ENCODE measurements at regions not wholly inside any gene's neighbourhood (a gene's known extent, or its start where the extent isn't known, plus 50 kb on each side); places are given as distances from the start of the nearest gene placed in this dataset.

DNA sequence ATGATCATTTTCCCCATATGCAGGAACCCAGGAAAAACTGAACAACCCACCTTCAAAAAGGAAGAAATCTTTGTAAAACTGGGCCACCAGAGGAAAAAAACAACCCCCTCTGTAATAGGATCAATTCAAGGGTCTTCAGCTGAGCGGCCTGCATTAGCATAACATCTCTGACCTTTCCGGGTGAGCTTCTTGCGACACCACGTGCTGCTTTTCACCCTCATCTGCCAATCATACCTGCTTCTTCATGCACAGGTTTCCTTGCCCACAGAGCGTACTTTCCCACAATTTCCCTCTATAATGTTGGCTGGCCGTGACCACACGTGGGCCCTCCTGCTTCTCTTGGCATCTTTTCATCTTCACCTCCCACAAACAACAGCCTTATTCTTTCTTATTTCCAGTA, 284.3 kb upstream of the NEBL start:
- H3K4me1 Mint-ChIP-seq (ENCODE audit: low read depth): no peaks in the 10 kb centered on the region
- H3K27ac Mint-ChIP-seq: no peak overlapping the region
- H3K9me3 Mint-ChIP-seq: no peaks in the 10 kb centered on the region
- DNase-seq: no peak
- TF ChIP-seq, protein P1, sequence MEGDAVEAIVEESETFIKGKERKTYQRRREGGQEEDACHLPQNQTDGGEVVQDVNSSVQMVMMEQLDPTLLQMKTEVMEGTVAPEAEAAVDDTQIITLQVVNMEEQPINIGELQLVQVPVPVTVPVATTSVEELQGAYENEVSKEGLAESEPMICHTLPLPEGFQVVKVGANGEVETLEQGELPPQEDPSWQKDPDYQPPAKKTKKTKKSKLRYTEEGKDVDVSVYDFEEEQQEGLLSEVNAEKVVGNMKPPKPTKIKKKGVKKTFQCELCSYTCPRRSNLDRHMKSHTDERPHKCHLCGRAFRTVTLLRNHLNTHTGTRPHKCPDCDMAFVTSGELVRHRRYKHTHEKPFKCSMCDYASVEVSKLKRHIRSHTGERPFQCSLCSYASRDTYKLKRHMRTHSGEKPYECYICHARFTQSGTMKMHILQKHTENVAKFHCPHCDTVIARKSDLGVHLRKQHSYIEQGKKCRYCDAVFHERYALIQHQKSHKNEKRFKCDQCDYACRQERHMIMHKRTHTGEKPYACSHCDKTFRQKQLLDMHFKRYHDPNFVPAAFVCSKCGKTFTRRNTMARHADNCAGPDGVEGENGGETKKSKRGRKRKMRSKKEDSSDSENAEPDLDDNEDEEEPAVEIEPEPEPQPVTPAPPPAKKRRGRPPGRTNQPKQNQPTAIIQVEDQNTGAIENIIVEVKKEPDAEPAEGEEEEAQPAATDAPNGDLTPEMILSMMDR (IDR thresholded peaks at IDR 0.05): no peak
- H3K4me3 Mint-ChIP-seq: no peak overlapping the region
- H3K27me3 Mint-ChIP-seq (ENCODE audit: insufficient read depth): peaks cover 7% of the 10 kb centered on the region
- H3K36me3 Mint-ChIP-seq (ENCODE audit: low read depth): no peaks in the 10 kb centered on the region

DNA sequence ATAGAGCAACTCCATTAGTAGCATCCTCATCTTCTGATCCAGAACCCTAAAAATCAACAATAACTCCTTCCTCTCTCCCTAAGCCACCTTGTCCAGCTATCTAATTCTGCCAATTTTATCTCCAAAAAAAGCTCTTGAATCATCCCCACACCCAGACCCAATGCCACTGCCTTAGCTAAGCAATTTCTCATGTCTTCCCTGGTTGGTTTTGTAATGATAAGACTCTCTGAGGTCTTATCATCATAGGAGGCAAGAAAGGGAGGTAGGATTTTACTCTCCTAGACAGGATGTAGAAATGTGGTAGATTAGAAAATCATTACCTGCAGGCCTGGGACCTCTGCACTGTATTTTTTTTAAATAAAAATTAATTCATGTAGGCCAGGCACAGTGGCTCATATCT, 283.5 kb upstream of the NEBL start:
- no peak overlapping the region for H3K4me3 Mint-ChIP-seq
- TF ChIP-seq, protein P1 (IDR thresholded peaks at IDR 0.05): no peak
- H3K4me1 Mint-ChIP-seq (ENCODE audit: low read depth): no peaks in the 10 kb centered on the region
- DNase-seq: no peak
- H3K27me3 Mint-ChIP-seq (ENCODE audit: insufficient read depth): peaks cover 9% of the 10 kb centered on the region
- H3K36me3 Mint-ChIP-seq (ENCODE audit: low read depth): no peaks in the 10 kb centered on the region
- no peaks in the 10 kb centered on the region for H3K9me3 Mint-ChIP-seq
- no peak overlapping the region for H3K27ac Mint-ChIP-seq

DNA sequence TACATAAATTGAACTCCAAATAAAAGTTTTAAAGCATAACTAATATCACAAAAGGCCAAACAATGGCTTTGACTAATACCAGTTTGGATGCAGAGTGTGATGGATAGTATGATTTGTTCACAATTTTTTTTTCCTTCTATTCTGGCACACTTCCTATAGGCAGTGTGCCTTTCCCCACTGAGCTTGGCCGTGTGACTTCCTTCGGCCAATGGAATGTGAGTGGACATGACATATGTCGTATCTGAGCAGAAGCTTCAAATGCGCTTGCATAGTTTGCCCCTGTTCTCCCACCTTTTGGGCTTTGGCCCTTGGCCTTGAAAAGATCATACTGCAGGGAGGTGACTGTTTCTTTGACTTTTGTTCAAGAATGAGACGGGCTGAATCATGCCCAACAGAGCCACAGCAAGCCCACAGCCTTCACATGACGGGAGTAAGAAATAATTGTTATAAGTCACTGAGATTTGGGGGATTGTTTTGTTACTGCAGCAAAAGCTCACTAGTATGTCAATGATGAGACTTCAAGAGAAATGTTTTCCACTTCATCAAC, 279.9 kb upstream of the NEBL start:
- Mint-ChIP-seq H3K4me1 (ENCODE audit: low read depth) (no peaks in the 10 kb centered on the region), H3K36me3 (ENCODE audit: low read depth) (no peaks in the 10 kb centered on the region), H3K27ac (no peak overlapping the region), H3K4me3 (no peak overlapping the region), H3K27me3 (ENCODE audit: insufficient read depth) (peaks cover 21% of the 10 kb centered on the region), H3K9me3 (no peaks in the 10 kb centered on the region)
- TF ChIP-seq, protein P1 (IDR thresholded peaks at IDR 0.05): no peak
- DNase-seq: no peak

DNA sequence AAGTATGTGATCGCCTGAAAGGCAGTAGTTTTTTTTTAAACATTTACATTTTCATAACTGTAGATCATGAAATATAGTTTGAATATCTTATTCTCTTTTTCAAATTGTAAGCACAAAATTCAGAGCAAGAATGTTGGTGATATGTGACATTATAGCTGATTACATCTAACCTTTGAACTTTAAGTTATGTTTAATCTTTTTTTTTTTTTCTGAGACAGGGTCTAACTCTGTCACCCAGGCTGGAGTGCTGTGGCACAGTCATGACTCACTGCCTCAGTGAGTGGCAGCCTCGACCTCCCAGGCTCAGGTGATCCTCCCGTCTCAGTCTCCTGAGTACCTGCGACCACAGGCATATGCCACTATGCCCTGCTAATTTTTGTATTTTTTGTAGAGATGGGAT, 278.7 kb upstream of the NEBL start:
- no peaks in the 10 kb centered on the region for H3K9me3 Mint-ChIP-seq
- H3K4me3 Mint-ChIP-seq: no peak overlapping the region
- TF ChIP-seq, protein P1 (IDR thresholded peaks at IDR 0.05): no peak

DNA sequence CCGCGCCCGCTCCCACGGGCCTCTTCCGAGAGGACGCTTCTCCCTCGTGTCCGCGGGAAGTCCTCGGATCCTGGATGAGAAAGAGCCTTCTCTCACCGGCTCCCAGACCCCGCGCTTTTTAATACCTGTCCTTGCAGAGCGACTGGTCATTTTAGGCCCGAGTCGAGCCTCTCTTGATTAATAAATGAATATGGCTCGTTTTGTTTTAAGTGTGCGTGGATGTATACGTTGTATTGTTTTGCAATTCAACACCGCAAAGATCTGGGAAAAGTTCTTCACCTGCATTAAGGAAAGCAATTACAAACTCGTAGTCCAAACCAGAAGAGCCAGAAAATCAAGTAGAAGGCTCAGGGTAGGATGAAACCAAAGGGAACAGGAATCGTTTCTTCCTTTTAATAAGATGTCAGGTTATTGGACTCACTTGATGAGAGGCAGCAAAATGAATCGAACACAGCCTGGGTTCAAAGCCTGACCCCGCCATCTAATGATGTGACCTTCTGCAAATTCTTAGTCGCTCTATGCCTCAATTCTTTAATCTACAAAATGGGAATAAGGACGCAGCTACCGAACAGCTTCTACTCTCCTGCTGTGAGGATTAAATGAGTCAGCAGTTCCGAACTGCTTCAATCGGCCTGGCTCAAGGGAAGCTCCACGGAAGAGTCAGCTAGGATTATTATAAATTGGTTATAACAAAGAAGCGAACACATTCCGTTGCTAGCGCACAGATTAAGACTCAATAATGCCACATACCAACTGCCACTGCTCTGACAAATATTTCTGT, 277.8 kb upstream of the NEBL start:
- TF ChIP-seq, protein P1 (IDR thresholded peaks at IDR 0.05): no peak
- Mint-ChIP-seq H3K27me3 (ENCODE audit: insufficient read depth) (peaks cover 21% of the 10 kb centered on the region), H3K36me3 (ENCODE audit: low read depth) (no peaks in the 10 kb centered on the region), H3K4me1 (ENCODE audit: low read depth) (no peaks in the 10 kb centered on the region), H3K9me3 (no peaks in the 10 kb centered on the region), H3K4me3 (peak overlapping the region; percentile 26; the same call in 1 of the 2 replicates), H3K27ac (no peak overlapping the region)
- DNase-seq: no peak

More for the DNA sequence above, 278.7 kb upstream of the NEBL start:
- no peak for DNase-seq
- Mint-ChIP-seq H3K27ac (no peak overlapping the region), H3K27me3 (ENCODE audit: insufficient read depth) (peaks cover 21% of the 10 kb centered on the region), H3K4me1 (ENCODE audit: low read depth) (no peaks in the 10 kb centered on the region), H3K36me3 (ENCODE audit: low read depth) (no peaks in the 10 kb centered on the region)

Measured in HFFc6 (cell line).